Mesothelial cell of epicardium (in vitro differentiated cells): ENCODE measurements at regions not wholly inside any gene's neighbourhood (a gene's known extent, or its start where the extent isn't known, plus 50 kb on each side); places are given as distances from the start of the nearest gene placed in this dataset.

Experiments used
- DNase-seq, 2 experiments: peaks; one replicate each; pipeline ENCODE4 v3.0.0; 2021; ENCODE audit warnings: low spot score in 2 of 2; ENCODE audit not compliant: unreplicated experiment in 2 of 2
- H3K27ac Mint-ChIP-seq: 2 replicates; pipeline ENCODE4 v1.8.0; 2021; ENCODE audit warnings: mixed read lengths
- H3K27me3 Mint-ChIP-seq: 2 replicates; pipeline ENCODE4 v1.8.0; 2021; ENCODE audit warnings: low read depth, mixed read lengths
- H3K36me3 Mint-ChIP-seq: 2 replicates; pipeline ENCODE4 v1.8.0; 2021; ENCODE audit warnings: mixed read lengths
- H3K4me1 Mint-ChIP-seq: 2 replicates; pipeline ENCODE4 v1.8.0; 2021; ENCODE audit warnings: mixed read lengths
- H3K4me3 Mint-ChIP-seq: 2 replicates; pipeline ENCODE4 v1.8.0; 2021; ENCODE audit warnings: mild to moderate bottlenecking, moderate library complexity, mixed read lengths
- H3K9me3 Mint-ChIP-seq: 2 replicates; pipeline ENCODE4 v1.8.0; 2021; ENCODE audit warnings: mixed read lengths
- CTCF ChIP-seq: fragments of 200-600 bp; sonication (generic); IDR thresholded peaks from one replicate; pipeline ENCODE4 v1.5.0; 2021; ENCODE audit warnings: antibody characterized with exemption; ENCODE audit not compliant: unreplicated experiment

GRCh38 chr5:29185558-29185957 is 2007.9 kb upstream of the CDH6 start:
- no peaks in the 10 kb centered on the region for H3K36me3 Mint-ChIP-seq
- H3K4me3 Mint-ChIP-seq, result no peak overlapping the region
- H3K27me3 Mint-ChIP-seq, result no peaks in the 10 kb centered on the region
- H3K4me1 Mint-ChIP-seq, result no peaks in the 10 kb centered on the region
- no peak overlapping the region for H3K27ac Mint-ChIP-seq
- DNase-seq, result no peak
- TF ChIP-seq CTCF, result no peak
- peaks cover 21% of the 10 kb centered on the region for H3K9me3 Mint-ChIP-seq

- peaks cover 6% of the 10 kb centered on the region for H3K4me1 Mint-ChIP-seq
- peaks cover 3% of the 10 kb centered on the region for H3K9me3 Mint-ChIP-seq
- TF ChIP-seq CTCF, result no peak
- no peaks in the 10 kb centered on the region for H3K27me3 Mint-ChIP-seq
- H3K36me3 Mint-ChIP-seq, result no peaks in the 10 kb centered on the region
- no peak for DNase-seq
- H3K4me3 Mint-ChIP-seq, result no peak overlapping the region
- no peak overlapping the region for H3K27ac Mint-ChIP-seq
Observed at GRCh38 chr5:29175774-29176173, 2017.7 kb upstream of the CDH6 start.

GRCh38 chr5:29170599-29170998 is 2022.9 kb upstream of the CDH6 start:
- Mint-ChIP-seq H3K27ac (no peak overlapping the region), H3K4me3 (no peak overlapping the region), H3K4me1 (no peaks in the 10 kb centered on the region), H3K27me3 (no peaks in the 10 kb centered on the region), H3K36me3 (no peaks in the 10 kb centered on the region), H3K9me3 (peaks cover 3% of the 10 kb centered on the region)
- no peak for DNase-seq
- TF ChIP-seq CTCF, result no peak

DNA sequence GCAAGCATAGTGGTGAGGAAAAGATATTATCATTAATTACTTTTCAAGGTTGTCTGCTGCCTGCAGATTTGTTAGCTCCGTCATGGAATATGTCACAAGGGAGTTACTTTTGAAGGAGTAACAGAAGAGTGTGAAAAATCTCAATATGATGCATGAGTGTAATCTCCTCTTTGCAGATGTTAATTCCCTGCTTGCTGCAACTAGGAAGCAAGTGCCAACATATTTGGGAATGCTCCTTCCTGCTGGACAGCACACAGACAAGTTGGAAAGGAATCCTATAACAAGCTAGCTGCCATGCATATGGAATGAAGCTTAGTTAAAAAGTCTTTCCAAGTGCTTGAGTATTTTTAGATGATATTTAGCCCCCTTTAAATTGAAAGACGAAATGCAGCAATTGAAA is 2023.6 kb upstream of the CDH6 start:
- Mint-ChIP-seq H3K27ac (no peak overlapping the region), H3K4me3 (no peak overlapping the region), H3K27me3 (no peaks in the 10 kb centered on the region), H3K4me1 (no peaks in the 10 kb centered on the region), H3K9me3 (peaks cover 3% of the 10 kb centered on the region), H3K36me3 (no peaks in the 10 kb centered on the region)
- no peak for DNase-seq
- TF ChIP-seq CTCF, result no peak

- H3K4me3 Mint-ChIP-seq, result no peak overlapping the region
- H3K9me3 Mint-ChIP-seq, result no peaks in the 10 kb centered on the region
- no peak overlapping the region for H3K27ac Mint-ChIP-seq
- no peaks in the 10 kb centered on the region for H3K36me3 Mint-ChIP-seq
- TF ChIP-seq CTCF, result no peak
- DNase-seq, result no peak
- peaks cover 1% of the 10 kb centered on the region for H3K4me1 Mint-ChIP-seq
- H3K27me3 Mint-ChIP-seq, result no peaks in the 10 kb centered on the region
Observed at GRCh38 chr5:29162297-29162696, 2031.2 kb upstream of the CDH6 start.
